ENCODE measurements at regions not wholly inside any gene's neighbourhood (a gene's known extent, or its start where the extent isn't known, plus 50 kb on each side); places are given as distances from the start of the nearest gene placed in this dataset.
"Not testable (repeated sequence)": the region's sequence is repeated elsewhere in the genome, so short reads cannot be mapped to it uniquely, and the experiment has no call there.

DNA sequence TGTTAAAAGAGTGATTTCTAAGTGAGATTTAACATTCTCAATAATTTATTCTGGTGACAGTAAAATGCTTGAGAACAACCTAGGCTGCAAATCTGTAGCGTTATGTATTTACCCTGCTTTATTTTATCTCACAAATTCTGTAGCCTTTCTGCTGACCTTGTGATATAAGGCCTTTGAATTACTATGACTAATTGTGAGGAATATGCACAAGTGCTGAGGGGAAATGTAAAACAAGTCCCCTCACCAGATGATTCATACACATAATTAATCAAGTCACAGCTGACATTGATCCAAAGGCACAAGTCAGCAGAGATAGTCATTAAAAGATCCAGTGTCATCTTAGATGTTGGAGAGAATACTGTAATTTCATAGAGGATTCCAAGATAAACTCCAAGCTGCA, 992.7 kb upstream of the USP15 start:
- H3K27ac ChIP-seq: no peak overlapping the region
- no peak for TF ChIP-seq ZFX (IDR thresholded peaks at IDR 0.05)
- TF ChIP-seq, protein P1, sequence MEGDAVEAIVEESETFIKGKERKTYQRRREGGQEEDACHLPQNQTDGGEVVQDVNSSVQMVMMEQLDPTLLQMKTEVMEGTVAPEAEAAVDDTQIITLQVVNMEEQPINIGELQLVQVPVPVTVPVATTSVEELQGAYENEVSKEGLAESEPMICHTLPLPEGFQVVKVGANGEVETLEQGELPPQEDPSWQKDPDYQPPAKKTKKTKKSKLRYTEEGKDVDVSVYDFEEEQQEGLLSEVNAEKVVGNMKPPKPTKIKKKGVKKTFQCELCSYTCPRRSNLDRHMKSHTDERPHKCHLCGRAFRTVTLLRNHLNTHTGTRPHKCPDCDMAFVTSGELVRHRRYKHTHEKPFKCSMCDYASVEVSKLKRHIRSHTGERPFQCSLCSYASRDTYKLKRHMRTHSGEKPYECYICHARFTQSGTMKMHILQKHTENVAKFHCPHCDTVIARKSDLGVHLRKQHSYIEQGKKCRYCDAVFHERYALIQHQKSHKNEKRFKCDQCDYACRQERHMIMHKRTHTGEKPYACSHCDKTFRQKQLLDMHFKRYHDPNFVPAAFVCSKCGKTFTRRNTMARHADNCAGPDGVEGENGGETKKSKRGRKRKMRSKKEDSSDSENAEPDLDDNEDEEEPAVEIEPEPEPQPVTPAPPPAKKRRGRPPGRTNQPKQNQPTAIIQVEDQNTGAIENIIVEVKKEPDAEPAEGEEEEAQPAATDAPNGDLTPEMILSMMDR (conservative IDR thresholded peaks at IDR 0.05): no peak

DNA sequence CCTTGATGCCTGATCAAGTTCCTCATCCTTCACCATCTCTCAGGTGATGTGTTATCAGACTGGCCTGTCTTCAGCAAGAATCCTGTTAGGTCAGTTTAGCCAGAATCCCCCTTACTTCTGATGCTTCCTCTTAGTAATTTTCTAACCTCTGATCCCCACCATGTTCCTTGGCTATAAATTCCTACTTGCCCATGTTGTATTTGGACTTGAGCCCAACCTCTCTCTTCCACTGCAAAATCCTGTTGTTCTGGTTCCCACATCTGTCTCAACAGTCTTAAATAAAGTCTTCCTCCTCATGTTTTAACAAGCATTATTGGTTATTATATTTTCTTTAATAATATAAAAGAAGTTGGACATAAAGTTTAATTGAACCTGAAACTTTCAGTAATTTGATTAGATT, 987.8 kb upstream of the USP15 start:
- no peak overlapping the region for H3K27ac ChIP-seq
- TF ChIP-seq, protein P1 (conservative IDR thresholded peaks at IDR 0.05): no peak
- TF ChIP-seq ZFX (IDR thresholded peaks at IDR 0.05): no peak

DNA sequence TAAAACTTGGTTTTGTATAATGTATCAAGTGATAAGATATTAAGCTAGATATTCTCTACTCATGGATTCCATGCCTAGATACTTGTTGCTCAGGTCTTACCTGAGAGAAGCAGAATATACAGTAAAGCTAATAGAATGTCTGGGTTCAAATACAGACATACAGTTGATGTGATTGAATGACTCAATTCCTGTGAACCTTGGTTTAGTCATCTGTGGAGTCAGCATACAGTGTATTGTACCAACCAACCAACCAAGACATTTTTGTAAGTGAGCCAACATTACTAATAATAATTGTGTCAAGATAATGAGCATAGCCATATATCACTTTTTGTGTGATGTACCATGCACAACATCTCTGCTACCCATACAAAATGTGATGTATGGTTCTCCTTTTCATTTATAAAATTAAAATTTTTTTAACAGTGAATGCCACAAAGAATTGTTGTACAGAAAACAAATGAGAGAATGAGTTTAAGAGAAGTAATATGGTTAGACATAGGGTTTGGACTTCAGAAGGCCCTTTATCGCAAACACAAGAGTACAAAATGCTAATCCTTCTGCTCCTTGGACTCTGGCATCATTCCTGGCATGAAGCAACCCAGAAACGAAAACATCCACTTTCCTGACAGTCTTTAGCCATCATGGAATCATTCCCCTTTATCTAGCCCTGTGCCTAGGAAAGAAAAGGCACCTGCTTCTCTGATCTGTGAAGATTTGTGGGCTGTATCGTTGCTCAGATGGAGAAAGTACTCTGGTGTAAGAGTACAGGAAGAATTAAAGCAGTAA, 977.2 kb upstream of the USP15 start:
- no peak overlapping the region for H3K27ac ChIP-seq
- TF ChIP-seq, protein P1 (conservative IDR thresholded peaks at IDR 0.05): no peak
- TF ChIP-seq ZFX (IDR thresholded peaks at IDR 0.05): no peak

DNA sequence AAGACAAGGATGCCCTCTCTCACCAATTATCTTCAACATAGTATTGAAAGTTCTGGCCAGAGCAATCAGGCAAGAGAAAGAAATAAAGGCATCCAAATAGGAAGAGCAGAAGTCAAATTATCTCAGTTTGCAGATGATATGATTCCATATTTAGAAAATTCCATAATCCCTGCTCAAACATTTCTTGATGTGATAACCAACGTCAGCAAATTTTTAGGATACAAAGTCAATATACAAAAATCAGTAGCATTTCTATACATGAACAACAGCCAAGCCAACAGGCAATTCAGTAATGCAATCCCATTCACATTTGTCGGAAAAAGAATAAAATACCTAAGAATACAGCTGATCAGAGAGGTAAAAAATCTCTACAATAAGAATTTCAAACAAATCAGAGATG, 969.7 kb upstream of the USP15 start:
- TF ChIP-seq, protein P1 (conservative IDR thresholded peaks at IDR 0.05): no peak
- no peak for TF ChIP-seq ZFX (IDR thresholded peaks at IDR 0.05)
- no peak overlapping the region for H3K27ac ChIP-seq

DNA sequence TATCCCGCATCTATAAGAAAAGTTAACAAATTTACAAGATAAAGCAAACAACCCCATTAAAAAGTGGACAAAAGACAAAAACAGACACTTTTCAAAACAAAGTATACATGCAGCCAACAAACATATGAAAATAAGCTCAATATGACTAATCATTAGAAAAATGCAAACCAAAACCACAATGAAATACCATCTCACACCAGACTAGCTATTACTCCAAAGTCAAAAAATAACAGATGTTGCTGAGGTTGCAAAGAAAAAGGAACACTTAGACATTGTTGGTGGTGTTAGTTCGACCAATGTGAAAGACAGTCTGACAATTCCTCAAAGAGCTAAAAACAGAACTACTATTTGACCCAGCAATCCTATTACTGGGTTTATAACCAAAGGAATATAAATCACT, 968.6 kb upstream of the USP15 start:
- TF ChIP-seq, protein P1 (conservative IDR thresholded peaks at IDR 0.05): no peak
- TF ChIP-seq ZFX (IDR thresholded peaks at IDR 0.05): no peak

DNA sequence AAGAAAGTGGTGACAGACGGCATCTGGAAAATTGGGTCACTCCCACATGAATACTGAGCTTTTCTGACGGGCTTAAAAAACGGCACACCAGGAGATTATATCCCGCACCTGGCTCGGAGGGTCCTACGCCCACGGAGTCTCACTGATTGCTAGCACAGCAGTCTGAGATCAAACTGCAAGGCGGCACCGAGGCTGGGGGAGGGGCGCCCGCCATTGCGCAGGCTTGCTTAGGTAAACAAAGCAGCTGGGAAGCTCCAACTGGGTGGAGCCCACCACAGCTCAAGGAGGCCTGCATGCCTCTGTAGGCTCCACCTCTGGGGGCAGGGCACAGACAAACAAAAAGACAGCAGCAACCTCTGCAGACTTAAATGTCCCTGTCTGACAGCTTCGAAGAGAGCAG, 966.2 kb upstream of the USP15 start:
- not testable (repeated sequence) for H3K27ac ChIP-seq

More for the DNA sequence above, 968.6 kb upstream of the USP15 start:
- H3K27ac ChIP-seq: no peak overlapping the region

DNA sequence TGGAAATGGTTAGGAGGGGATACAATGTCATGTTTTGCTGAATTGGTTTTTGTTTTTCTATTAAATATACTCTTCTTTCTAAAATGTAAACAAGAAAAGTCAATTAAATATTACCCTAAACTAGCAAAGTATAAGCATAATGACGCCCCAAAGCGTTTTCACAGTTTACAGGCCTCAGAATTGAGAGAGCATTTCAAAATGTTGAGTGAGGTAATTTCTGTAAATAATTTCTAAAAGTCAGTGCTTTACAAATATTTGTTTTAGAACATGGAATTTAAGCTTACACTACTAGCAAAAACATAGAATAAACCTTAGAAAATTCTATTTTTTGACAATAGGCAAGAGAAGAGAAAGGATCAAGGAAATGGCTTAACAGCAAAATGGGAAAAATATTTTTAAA, 958.4 kb upstream of the USP15 start:
- TF ChIP-seq, protein P1 (conservative IDR thresholded peaks at IDR 0.05): no peak
- TF ChIP-seq ZFX (IDR thresholded peaks at IDR 0.05): no peak
- no peak overlapping the region for H3K27ac ChIP-seq

DNA sequence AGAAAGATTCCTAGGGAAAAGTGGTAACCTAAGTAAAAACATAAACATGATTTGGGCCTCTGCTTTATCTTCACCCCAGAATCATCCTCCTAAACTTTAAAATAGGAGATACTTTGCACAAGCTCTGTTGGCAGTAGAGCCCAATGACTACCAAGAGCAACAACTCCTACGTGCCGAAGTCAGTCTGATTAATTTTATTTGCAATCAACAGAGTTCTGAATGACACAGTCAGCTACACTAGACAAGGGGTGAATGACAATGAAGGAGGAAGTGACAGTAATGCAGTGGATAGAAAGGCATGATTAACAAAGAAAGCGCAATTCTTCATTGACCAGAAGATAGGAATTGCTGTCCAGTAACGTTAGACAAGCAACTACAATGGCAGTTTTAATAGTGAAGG, 957.9 kb upstream of the USP15 start:
- TF ChIP-seq ZFX (IDR thresholded peaks at IDR 0.05): no peak
- TF ChIP-seq, protein P1 (conservative IDR thresholded peaks at IDR 0.05): no peak
- H3K27ac ChIP-seq: no peak overlapping the region
